ENCODE measurements at regions not wholly inside any gene's neighbourhood (a gene's known extent, or its start where the extent isn't known, plus 50 kb on each side); places are given as distances from the start of the nearest gene placed in this dataset.

- H3K27me3 ChIP-seq (ENCODE audit: control insufficient read depth, insufficient read depth, low read length), result no peaks in the 10 kb centered on the region
- H3K4me3 ChIP-seq (replicated peaks in 1 of 4; ENCODE audit: control extremely low read depth in 1 of 4, insufficient read depth in 1 of 4, low read depth in 3 of 4, low read length in 4 of 4), result no peak overlapping the region
- H3K4me2 ChIP-seq (ENCODE audit: extremely low read depth, insufficient read depth, low read length), result no peak overlapping the region
- H4K20me1 ChIP-seq (ENCODE audit: control insufficient read depth, extremely low read depth, insufficient read depth, low read length), result no peaks in the 10 kb centered on the region
- H3K9me3 ChIP-seq (ENCODE audit: control insufficient read depth, insufficient read depth, low read depth, low read length), result no peaks in the 10 kb centered on the region
- DNase-seq (ENCODE audit: low read depth in 2 of 2), result no peak
- H3K27ac ChIP-seq (ENCODE audit: insufficient read depth, low read length), result no peak overlapping the region
- H2AFZ ChIP-seq (ENCODE audit: low read length), result no peak overlapping the region
- H3K4me1 ChIP-seq (ENCODE audit: control insufficient read depth, extremely low read depth, insufficient read depth, low read length), result no peaks in the 10 kb centered on the region
- no peak overlapping the region for H3K9ac ChIP-seq (ENCODE audit: insufficient read depth, low read length)
- H3K36me3 ChIP-seq (ENCODE audit: control insufficient read depth, insufficient read depth, low read length), result no peaks in the 10 kb centered on the region
- TF ChIP-seq CTCF (conservative IDR thresholded peaks at IDR 0.05 in 1 of 2, IDR thresholded peaks at IDR 0.05 in 1 of 2; ENCODE audit: low read depth in 1 of 2, low read length in 2 of 2) (no peak), EZH2 (IDR thresholded peaks at IDR 0.05; ENCODE audit: low read length, missing control alignments) (no peak)
- no peaks in the 10 kb centered on the region for H3K79me2 ChIP-seq (ENCODE audit: control insufficient read depth, insufficient read depth, low read length)
Measured at GRCh38 chr13:95381212-95381527, 79.9 kb upstream of the ABCC4 start.

GRCh38 chr13:95382411-95382810 lies 81.2 kb upstream of the ABCC4 start:
- no peak for DNase-seq (ENCODE audit: low read depth in 2 of 2)
- Histone ChIP-seq H3K4me3 (replicated peaks in 1 of 4; ENCODE audit: control extremely low read depth in 1 of 4, insufficient read depth in 1 of 4, low read depth in 3 of 4, low read length in 4 of 4) (no peak overlapping the region), H3K36me3 (ENCODE audit: control insufficient read depth, insufficient read depth, low read length) (no peaks in the 10 kb centered on the region), H3K4me1 (ENCODE audit: control insufficient read depth, extremely low read depth, insufficient read depth, low read length) (no peaks in the 10 kb centered on the region), H3K9ac (ENCODE audit: insufficient read depth, low read length) (no peak overlapping the region), H3K27me3 (ENCODE audit: control insufficient read depth, insufficient read depth, low read length) (no peaks in the 10 kb centered on the region), H3K4me2 (ENCODE audit: extremely low read depth, insufficient read depth, low read length) (no peak overlapping the region), H3K9me3 (ENCODE audit: control insufficient read depth, insufficient read depth, low read depth, low read length) (no peaks in the 10 kb centered on the region), H4K20me1 (ENCODE audit: control insufficient read depth, extremely low read depth, insufficient read depth, low read length) (no peaks in the 10 kb centered on the region), H3K27ac (ENCODE audit: insufficient read depth, low read length) (no peak overlapping the region), H3K79me2 (ENCODE audit: control insufficient read depth, insufficient read depth, low read length) (no peaks in the 10 kb centered on the region), H2AFZ (ENCODE audit: low read length) (no peak overlapping the region)
- TF ChIP-seq CTCF (conservative IDR thresholded peaks at IDR 0.05 in 1 of 2, IDR thresholded peaks at IDR 0.05 in 1 of 2; ENCODE audit: low read depth in 1 of 2, low read length in 2 of 2) (no peak), EZH2 (IDR thresholded peaks at IDR 0.05; ENCODE audit: low read length, missing control alignments) (no peak)

GRCh38 chr13:95382916-95383315 lies 81.7 kb upstream of the ABCC4 start:
- no peaks in the 10 kb centered on the region for H3K9me3 ChIP-seq (ENCODE audit: control insufficient read depth, insufficient read depth, low read depth, low read length)
- H3K4me2 ChIP-seq (ENCODE audit: extremely low read depth, insufficient read depth, low read length), result no peak overlapping the region
- H3K9ac ChIP-seq (ENCODE audit: insufficient read depth, low read length), result no peak overlapping the region
- H3K4me3 ChIP-seq (replicated peaks in 1 of 4; ENCODE audit: control extremely low read depth in 1 of 4, insufficient read depth in 1 of 4, low read depth in 3 of 4, low read length in 4 of 4), result no peak overlapping the region
- TF ChIP-seq EZH2 (IDR thresholded peaks at IDR 0.05; ENCODE audit: low read length, missing control alignments), result no peak
- no peak for TF ChIP-seq CTCF (conservative IDR thresholded peaks at IDR 0.05 in 1 of 2, IDR thresholded peaks at IDR 0.05 in 1 of 2; ENCODE audit: low read depth in 1 of 2, low read length in 2 of 2)
- H3K79me2 ChIP-seq (ENCODE audit: control insufficient read depth, insufficient read depth, low read length), result no peaks in the 10 kb centered on the region
- H3K27me3 ChIP-seq (ENCODE audit: control insufficient read depth, insufficient read depth, low read length), result no peaks in the 10 kb centered on the region
- no peak overlapping the region for H2AFZ ChIP-seq (ENCODE audit: low read length)
- no peaks in the 10 kb centered on the region for H3K36me3 ChIP-seq (ENCODE audit: control insufficient read depth, insufficient read depth, low read length)
- no peak overlapping the region for H3K27ac ChIP-seq (ENCODE audit: insufficient read depth, low read length)
- H4K20me1 ChIP-seq (ENCODE audit: control insufficient read depth, extremely low read depth, insufficient read depth, low read length), result no peaks in the 10 kb centered on the region
- no peak for DNase-seq (ENCODE audit: low read depth in 2 of 2)
- no peaks in the 10 kb centered on the region for H3K4me1 ChIP-seq (ENCODE audit: control insufficient read depth, extremely low read depth, insufficient read depth, low read length)
